GM12872 (cell line): ENCODE measurements at regions not wholly inside any gene's neighbourhood (a gene's known extent, or its start where the extent isn't known, plus 50 kb on each side); places are given as distances from the start of the nearest gene placed in this dataset.

Source experiments
- CTCF ChIP-seq: IDR thresholded peaks from 3 replicates; pipeline ENCODE4 v1.5.1; 2011; ENCODE audit warnings: low read depth, mild to moderate bottlenecking, low read length, moderate library complexity; ENCODE audit not compliant: insufficient read depth

GRCh38 chr13:73671732-73672131, 462.5 kb downstream of the KLF12 start:
- no peak for TF ChIP-seq CTCF

GRCh38 chr13:73671011-73671410, 463.2 kb downstream of the KLF12 start:
- no peak for TF ChIP-seq CTCF

- no peak for TF ChIP-seq CTCF
Measured at GRCh38 chr13:73667756-73668155, 466.4 kb downstream of the KLF12 start.

- no peak for TF ChIP-seq CTCF
Measured at GRCh38 chr13:73665261-73665660, 468.9 kb downstream of the KLF12 start.

GRCh38 chr13:73664851-73665250, 469.4 kb downstream of the KLF12 start:
- no peak for TF ChIP-seq CTCF

- no peak for TF ChIP-seq CTCF
Measured at GRCh38 chr13:73662833-73663232, 471.4 kb downstream of the KLF12 start.

- no peak for TF ChIP-seq CTCF
Measured at GRCh38 chr13:73661687-73662425, 472.3 kb downstream of the KLF12 start.
